Colonic mucosa (tissue), 4 donors: ENCODE measurements at regions not wholly inside any gene's neighbourhood (a gene's known extent, or its start where the extent isn't known, plus 50 kb on each side); places are given as distances from the start of the nearest gene placed in this dataset.

ENCODE experiments used
- DNase-seq: peaks from one replicate; pipeline ENCODE4 v3.0.0-alpha.2; 2020
- H3K27ac ChIP-seq: fragments of 200-600 bp; one replicate; pipeline ENCODE4 v1.8.0; 2021
- H3K27me3 ChIP-seq: fragments of 200-600 bp; one replicate; pipeline ENCODE4 v1.8.0; 2021
- H3K36me3 ChIP-seq: fragments of 200-600 bp; one replicate; pipeline ENCODE4 v1.8.0; 2021
- H3K4me1 ChIP-seq: fragments of 200-600 bp; one replicate; pipeline ENCODE4 v1.8.0; 2021; ENCODE audit warnings: mild to moderate bottlenecking
- H3K4me3 ChIP-seq: fragments of 200-600 bp; one replicate; pipeline ENCODE4 v1.8.0; 2021
- H3K9ac ChIP-seq, 2 donors: one replicate each; pipeline ENCODE4 v1.7.0; 2013; ENCODE audit warnings: control low read depth in 2 of 2, low read depth in 2 of 2, low read length in 2 of 2
- H3K9me3 ChIP-seq: fragments of 200-600 bp; one replicate; pipeline ENCODE4 v1.8.0; 2021
- CTCF ChIP-seq: fragments of 200-600 bp; IDR thresholded peaks from one replicate; pipeline ENCODE4 v1.8.0; 2022; ENCODE audit warnings: antibody characterized with exemption, mild to moderate bottlenecking
- intact Hi-C: fragments of 100-400 bp; cut with DNase I; formaldehyde crosslinking; loops from one replicate; pipeline ENCODE4 v1.14.1; 2022
- donor health status: healthy.
- donor health status: DM: no; HTN: no; CAD: no.
- donor health status: DM: no; HTN: no; CAD: no.

- H3K27me3 ChIP-seq = no peaks in the 10 kb centered on the region
- no peaks in the 10 kb centered on the region for H3K4me1 ChIP-seq
- H3K9me3 ChIP-seq = no peaks in the 10 kb centered on the region
- DNase-seq = no peak
- no peak overlapping the region for H3K4me3 ChIP-seq
- no peak for TF ChIP-seq CTCF
- H3K36me3 ChIP-seq = no peaks in the 10 kb centered on the region
- no peak overlapping the region for H3K27ac ChIP-seq
- intact Hi-C loops = no loop called here
- H3K9ac ChIP-seq = no peak overlapping the region
Measured at GRCh38 chr4:62917649-62918048, 1491.6 kb downstream of the TECRL start.

- Histone ChIP-seq H3K4me1 (no peaks in the 10 kb centered on the region), H3K27me3 (no peaks in the 10 kb centered on the region), H3K36me3 (no peaks in the 10 kb centered on the region), H3K4me3 (no peak overlapping the region), H3K27ac (no peak overlapping the region), H3K9ac (no peak overlapping the region), H3K9me3 (no peaks in the 10 kb centered on the region)
- intact Hi-C loops = no loop called here
- no peak for DNase-seq
- no peak for TF ChIP-seq CTCF
Measured at GRCh38 chr4:62914758-62915157, 1494.5 kb downstream of the TECRL start.

- TF ChIP-seq CTCF = no peak
- no peak overlapping the region for H3K27ac ChIP-seq
- intact Hi-C loops = no loop called here
- no peak for DNase-seq
- no peaks in the 10 kb centered on the region for H3K9me3 ChIP-seq
- no peaks in the 10 kb centered on the region for H3K4me1 ChIP-seq
- H3K27me3 ChIP-seq = no peaks in the 10 kb centered on the region
- H3K4me3 ChIP-seq = no peak overlapping the region
- no peak overlapping the region for H3K9ac ChIP-seq
- no peaks in the 10 kb centered on the region for H3K36me3 ChIP-seq
Measured at GRCh38 chr4:62913065-62913464, 1496.2 kb downstream of the TECRL start.

GRCh38 chr4:62912531-62912930 is 1496.7 kb downstream of the TECRL start:
- no peak for DNase-seq
- no peak overlapping the region for H3K4me3 ChIP-seq
- H3K27me3 ChIP-seq = no peaks in the 10 kb centered on the region
- no peak overlapping the region for H3K9ac ChIP-seq
- H3K36me3 ChIP-seq = no peaks in the 10 kb centered on the region
- no peaks in the 10 kb centered on the region for H3K4me1 ChIP-seq
- no peak overlapping the region for H3K27ac ChIP-seq
- H3K9me3 ChIP-seq = no peaks in the 10 kb centered on the region
- TF ChIP-seq CTCF = no peak
- intact Hi-C loops = no loop called here

GRCh38 chr4:62909238-62909637 is 1500.0 kb downstream of the TECRL start:
- Histone ChIP-seq H3K36me3 (no peaks in the 10 kb centered on the region), H3K4me1 (no peaks in the 10 kb centered on the region), H3K27me3 (no peaks in the 10 kb centered on the region), H3K4me3 (no peak overlapping the region), H3K27ac (no peak overlapping the region), H3K9me3 (no peaks in the 10 kb centered on the region), H3K9ac (no peak overlapping the region)
- no peak for DNase-seq
- no peak for TF ChIP-seq CTCF
- intact Hi-C loops = no loop called here

GRCh38 chr4:62901101-62901500 is 1508.1 kb downstream of the TECRL start:
- H3K36me3 ChIP-seq = no peaks in the 10 kb centered on the region
- no peak overlapping the region for H3K4me3 ChIP-seq
- no peak for TF ChIP-seq CTCF
- H3K27me3 ChIP-seq = no peaks in the 10 kb centered on the region
- intact Hi-C loops = no loop called here
- DNase-seq = no peak
- H3K9me3 ChIP-seq = no peaks in the 10 kb centered on the region
- no peaks in the 10 kb centered on the region for H3K4me1 ChIP-seq
- no peak overlapping the region for H3K27ac ChIP-seq
- no peak overlapping the region for H3K9ac ChIP-seq
